SK-N-SH (cell line): ENCODE measurements at regions not wholly inside any gene's neighbourhood (a gene's known extent, or its start where the extent isn't known, plus 50 kb on each side); places are given as distances from the start of the nearest gene placed in this dataset.

ENCODE experiments used
- NFIC ChIP-seq: IDR thresholded peaks from 2 replicates; pipeline ENCODE4 v1.4.0; 2012; ENCODE audit warnings: borderline replicate concordance
- TF ChIP-seq, protein P1 (sequence below): IDR thresholded peaks from 2 replicates; pipeline ENCODE4; 2012

DNA sequence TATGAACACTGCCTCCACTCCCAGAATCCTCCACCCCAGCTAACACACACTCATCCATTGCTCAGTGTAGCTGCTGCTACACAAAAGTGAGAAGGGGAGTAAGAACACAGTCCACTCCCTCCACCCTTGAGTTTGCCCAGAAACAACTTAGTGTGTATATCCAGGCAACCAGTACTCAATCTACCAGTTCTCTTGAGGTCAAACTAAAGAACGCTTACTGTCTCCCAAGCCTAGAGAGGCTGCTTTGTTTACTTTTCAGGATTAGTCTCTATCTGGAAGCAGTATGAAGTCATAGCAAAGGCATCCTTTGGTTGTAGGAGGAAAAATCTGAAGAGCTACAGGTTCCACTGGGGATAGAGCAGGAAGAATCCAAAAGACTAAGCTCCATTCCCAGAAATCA lies 296.3 kb downstream of the KCNN2 start:
- TF ChIP-seq NFIC, result no peak
- TF ChIP-seq, protein P1, sequence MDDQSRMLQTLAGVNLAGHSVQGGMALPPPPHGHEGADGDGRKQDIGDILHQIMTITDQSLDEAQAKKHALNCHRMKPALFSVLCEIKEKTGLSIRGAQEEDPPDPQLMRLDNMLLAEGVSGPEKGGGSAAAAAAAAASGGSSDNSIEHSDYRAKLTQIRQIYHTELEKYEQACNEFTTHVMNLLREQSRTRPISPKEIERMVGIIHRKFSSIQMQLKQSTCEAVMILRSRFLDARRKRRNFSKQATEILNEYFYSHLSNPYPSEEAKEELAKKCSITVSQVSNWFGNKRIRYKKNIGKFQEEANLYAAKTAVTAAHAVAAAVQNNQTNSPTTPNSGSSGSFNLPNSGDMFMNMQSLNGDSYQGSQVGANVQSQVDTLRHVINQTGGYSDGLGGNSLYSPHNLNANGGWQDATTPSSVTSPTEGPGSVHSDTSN, result no peak
